Activated CD8-positive, alpha-beta memory T cell treated with anti-CD3 and anti-CD28 coated beads, Interleukin-2, amount 10 ng/mL, durations not matched to agents 7 days and 5 days (primary cell): ENCODE measurements at regions not wholly inside any gene's neighbourhood (a gene's known extent, or its start where the extent isn't known, plus 50 kb on each side); places are given as distances from the start of the nearest gene placed in this dataset.
A peak's percentile ranks its signal among the peaks of the same experiment; 100 is the strongest.

Source experiments
- ATAC-seq: fragments of 150-1000 bp; cut with Tn5 transposase; one replicate; pipeline ENCODE4 v1.10.0; 2021; ENCODE audit warnings: moderate library complexity
- CTCF ChIA-PET: fragments of 350-600 bp; sonication (Branson Sonifier 250); formaldehyde crosslinking; loops from one replicate; lab custom pipeline; 2021; ENCODE audit warnings: antibody characterized with exemption; lab: Charles Lee
- DNase-seq: peaks from one replicate; pipeline ENCODE4 v3.0.0-alpha.2; 2020
- H3K27ac Mint-ChIP-seq: one replicate; pipeline ENCODE4 v1.8.0; 2021; ENCODE audit warnings: mild to moderate bottlenecking, mixed read lengths
- H3K27me3 Mint-ChIP-seq: one replicate; pipeline ENCODE4 v1.8.0; 2021; ENCODE audit warnings: mixed read lengths
- H3K36me3 Mint-ChIP-seq: one replicate; pipeline ENCODE4 v1.8.0; 2021; ENCODE audit warnings: mild to moderate bottlenecking, mixed read lengths
- H3K4me1 Mint-ChIP-seq: one replicate; pipeline ENCODE4 v1.8.0; 2021; ENCODE audit warnings: mixed read lengths
- H3K4me3 Mint-ChIP-seq: one replicate; pipeline ENCODE4 v1.8.0; 2021; ENCODE audit warnings: mild to moderate bottlenecking, moderate library complexity, mixed read lengths
- H3K9me3 Mint-ChIP-seq: one replicate; pipeline ENCODE4 v1.8.0; 2022; ENCODE audit warnings: low read depth, mixed read lengths

GRCh38 chr7:18295781-18296423 is 199.6 kb upstream of the HDAC9 start:
- DNase-seq, result no peak
- Mint-ChIP-seq H3K4me3 (no peak overlapping the region), H3K27ac (no peak overlapping the region), H3K36me3 (no peaks in the 10 kb centered on the region), H3K9me3 (no peaks in the 10 kb centered on the region), H3K4me1 (peaks cover under 1% of the 10 kb centered on the region), H3K27me3 (no peaks in the 10 kb centered on the region)
- ATAC-seq, result no peak
- CTCF ChIA-PET, result no interaction called here

- no peak overlapping the region for H3K4me3 Mint-ChIP-seq
- no peaks in the 10 kb centered on the region for H3K36me3 Mint-ChIP-seq
- DNase-seq, result no peak
- CTCF ChIA-PET, result no interaction called here
- H3K9me3 Mint-ChIP-seq, result no peaks in the 10 kb centered on the region
- no peaks in the 10 kb centered on the region for H3K4me1 Mint-ChIP-seq
- no peak for ATAC-seq
- H3K27me3 Mint-ChIP-seq, result no peaks in the 10 kb centered on the region
- no peak overlapping the region for H3K27ac Mint-ChIP-seq
These were observed 193.5 kb upstream of the HDAC9 start for GRCh38 chr7:18302097-18302496.

- DNase-seq (no peak), ATAC-seq (no peak)
- Mint-ChIP-seq H3K36me3 (no peaks in the 10 kb centered on the region), H3K4me3 (no peak overlapping the region), H3K27me3 (no peaks in the 10 kb centered on the region), H3K27ac (no peak overlapping the region), H3K9me3 (no peaks in the 10 kb centered on the region), H3K4me1 (no peaks in the 10 kb centered on the region)
- CTCF ChIA-PET, result no interaction called here
These were observed 189.7 kb upstream of the HDAC9 start for GRCh38 chr7:18305866-18306265.

GRCh38 chr7:18306696-18307095 is 188.9 kb upstream of the HDAC9 start:
- Mint-ChIP-seq H3K9me3 (no peaks in the 10 kb centered on the region), H3K27ac (no peak overlapping the region), H3K36me3 (no peaks in the 10 kb centered on the region), H3K27me3 (no peaks in the 10 kb centered on the region), H3K4me1 (no peaks in the 10 kb centered on the region), H3K4me3 (no peak overlapping the region)
- no peak for ATAC-seq
- DNase-seq, result no peak
- CTCF ChIA-PET, result no interaction called here

GRCh38 chr7:18308938-18309337 is 186.6 kb upstream of the HDAC9 start:
- H3K27ac Mint-ChIP-seq, result no peak overlapping the region
- H3K4me3 Mint-ChIP-seq, result no peak overlapping the region
- H3K9me3 Mint-ChIP-seq, result no peaks in the 10 kb centered on the region
- H3K4me1 Mint-ChIP-seq, result no peaks in the 10 kb centered on the region
- DNase-seq (no peak), ATAC-seq (no peak)
- CTCF ChIA-PET, result no interaction called here
- no peaks in the 10 kb centered on the region for H3K27me3 Mint-ChIP-seq
- no peaks in the 10 kb centered on the region for H3K36me3 Mint-ChIP-seq

- Mint-ChIP-seq H3K27ac (no peak overlapping the region), H3K4me1 (no peaks in the 10 kb centered on the region), H3K4me3 (no peak overlapping the region), H3K27me3 (no peaks in the 10 kb centered on the region), H3K9me3 (no peaks in the 10 kb centered on the region), H3K36me3 (no peaks in the 10 kb centered on the region)
- ATAC-seq (no peak), DNase-seq (no peak)
- CTCF ChIA-PET, result no interaction called here
These were observed 183.1 kb upstream of the HDAC9 start for GRCh38 chr7:18312482-18312881.

- H3K27me3 Mint-ChIP-seq, result no peaks in the 10 kb centered on the region
- H3K4me1 Mint-ChIP-seq, result no peaks in the 10 kb centered on the region
- H3K27ac Mint-ChIP-seq, result no peak overlapping the region
- no peak overlapping the region for H3K4me3 Mint-ChIP-seq
- ATAC-seq (no peak), DNase-seq (no peak)
- no peaks in the 10 kb centered on the region for H3K9me3 Mint-ChIP-seq
- CTCF ChIA-PET, result no interaction called here
- H3K36me3 Mint-ChIP-seq, result no peaks in the 10 kb centered on the region
These were observed 181.6 kb upstream of the HDAC9 start for GRCh38 chr7:18313965-18314364.

- Mint-ChIP-seq H3K4me1 (no peaks in the 10 kb centered on the region), H3K27me3 (no peaks in the 10 kb centered on the region), H3K27ac (no peak overlapping the region), H3K4me3 (no peak overlapping the region), H3K36me3 (no peaks in the 10 kb centered on the region), H3K9me3 (no peaks in the 10 kb centered on the region)
- ATAC-seq (no peak), DNase-seq (no peak)
- CTCF ChIA-PET, result no interaction called here
These were observed 180.3 kb upstream of the HDAC9 start for GRCh38 chr7:18315241-18315640.

- DNase-seq (no peak), ATAC-seq (no peak)
- no peaks in the 10 kb centered on the region for H3K4me1 Mint-ChIP-seq
- H3K36me3 Mint-ChIP-seq, result no peaks in the 10 kb centered on the region
- no peaks in the 10 kb centered on the region for H3K9me3 Mint-ChIP-seq
- H3K27me3 Mint-ChIP-seq, result no peaks in the 10 kb centered on the region
- no peak overlapping the region for H3K27ac Mint-ChIP-seq
- CTCF ChIA-PET, result no interaction called here
- no peak overlapping the region for H3K4me3 Mint-ChIP-seq
These were observed 177.6 kb upstream of the HDAC9 start for GRCh38 chr7:18317941-18318340.

- Mint-ChIP-seq H3K4me1 (no peaks in the 10 kb centered on the region), H3K4me3 (no peak overlapping the region), H3K9me3 (no peaks in the 10 kb centered on the region), H3K36me3 (no peaks in the 10 kb centered on the region), H3K27me3 (no peaks in the 10 kb centered on the region), H3K27ac (no peak overlapping the region)
- no peak for ATAC-seq
- no peak for DNase-seq
- CTCF ChIA-PET, result interaction anchor here (1.2 to 1.8 kb wide), 2 partner anchors 12 to 550 kb away, joined by 3 to 9 read pairs; no protein-coding TSS in a partner anchor
These were observed 175.1 kb upstream of the HDAC9 start for GRCh38 chr7:18320422-18320821.

- Mint-ChIP-seq H3K9me3 (no peaks in the 10 kb centered on the region), H3K27ac (no peak overlapping the region), H3K4me3 (no peak overlapping the region), H3K27me3 (no peaks in the 10 kb centered on the region), H3K36me3 (no peaks in the 10 kb centered on the region), H3K4me1 (no peaks in the 10 kb centered on the region)
- ATAC-seq (peak; percentile 57), DNase-seq (no peak)
- CTCF ChIA-PET, result interaction anchor here (1.0 to 1.2 kb wide), 2 partner anchors 11 to 551 kb away, joined by 3 to 5 read pairs; no protein-coding TSS in a partner anchor
These were observed 174.5 kb upstream of the HDAC9 start for GRCh38 chr7:18320971-18321567.

- no peaks in the 10 kb centered on the region for H3K27me3 Mint-ChIP-seq
- no peaks in the 10 kb centered on the region for H3K9me3 Mint-ChIP-seq
- DNase-seq (no peak), ATAC-seq (no peak)
- H3K36me3 Mint-ChIP-seq, result no peaks in the 10 kb centered on the region
- CTCF ChIA-PET, result no interaction called here
- no peak overlapping the region for H3K27ac Mint-ChIP-seq
- H3K4me1 Mint-ChIP-seq, result no peaks in the 10 kb centered on the region
- H3K4me3 Mint-ChIP-seq, result no peak overlapping the region
These were observed 165.0 kb upstream of the HDAC9 start for GRCh38 chr7:18330548-18330947.

GRCh38 chr7:18336626-18337025 is 158.9 kb upstream of the HDAC9 start:
- H3K4me3 Mint-ChIP-seq, result no peak overlapping the region

GRCh38 chr7:18337048-18337809 is 158.3 kb upstream of the HDAC9 start:
- H3K9me3 Mint-ChIP-seq, result peaks cover 3% of the 10 kb centered on the region
- ATAC-seq (no peak), DNase-seq (no peak)
- peaks cover 2% of the 10 kb centered on the region for H3K36me3 Mint-ChIP-seq
- H3K4me1 Mint-ChIP-seq, result no peaks in the 10 kb centered on the region
- no peak overlapping the region for H3K4me3 Mint-ChIP-seq
- CTCF ChIA-PET, result interaction anchor here (0.7 to 1.3 kb wide), 2 partner anchors 8 to 9 kb away, joined by 3 read pairs; no protein-coding TSS in a partner anchor
- no peak overlapping the region for H3K27ac Mint-ChIP-seq
- no peaks in the 10 kb centered on the region for H3K27me3 Mint-ChIP-seq

More at GRCh38 chr7:18336626-18337025, 158.9 kb upstream of the HDAC9 start:
- H3K27ac Mint-ChIP-seq, result no peak overlapping the region
- no peak for DNase-seq
- no peak for ATAC-seq
- peaks cover 3% of the 10 kb centered on the region for H3K9me3 Mint-ChIP-seq
- H3K4me1 Mint-ChIP-seq, result no peaks in the 10 kb centered on the region
- no peaks in the 10 kb centered on the region for H3K27me3 Mint-ChIP-seq
- CTCF ChIA-PET, result interaction anchor here (1.3 kb wide), 1 partner anchor 10 kb away, joined by 3 read pairs; no protein-coding TSS in a partner anchor
- peaks cover 2% of the 10 kb centered on the region for H3K36me3 Mint-ChIP-seq
